ENCODE measurements at regions not wholly inside any gene's neighbourhood (a gene's known extent, or its start where the extent isn't known, plus 50 kb on each side); places are given as distances from the start of the nearest gene placed in this dataset.
A peak's percentile ranks its signal among the peaks of the same experiment; 100 is the strongest.

DNA sequence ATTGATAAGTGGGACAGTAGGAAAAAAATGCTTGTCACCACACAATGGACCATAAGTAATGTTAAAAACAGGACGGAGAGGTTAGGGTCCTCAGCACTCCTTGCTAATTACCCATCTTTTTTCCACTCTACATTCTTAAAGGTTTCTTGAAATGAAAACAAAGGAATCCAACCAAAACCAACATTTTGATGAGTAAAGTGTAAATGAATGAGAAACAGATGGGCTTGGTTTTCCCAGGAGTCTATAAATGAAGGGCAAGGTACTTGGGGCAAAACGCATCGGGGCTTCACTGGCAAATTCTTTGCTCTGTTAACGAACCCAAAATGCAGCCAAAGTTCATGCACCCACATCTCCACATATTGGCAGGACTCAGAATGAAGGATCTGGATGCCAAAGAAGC is 129.2 kb upstream of the BMP4 start:
- TF ChIP-seq, protein P1, sequence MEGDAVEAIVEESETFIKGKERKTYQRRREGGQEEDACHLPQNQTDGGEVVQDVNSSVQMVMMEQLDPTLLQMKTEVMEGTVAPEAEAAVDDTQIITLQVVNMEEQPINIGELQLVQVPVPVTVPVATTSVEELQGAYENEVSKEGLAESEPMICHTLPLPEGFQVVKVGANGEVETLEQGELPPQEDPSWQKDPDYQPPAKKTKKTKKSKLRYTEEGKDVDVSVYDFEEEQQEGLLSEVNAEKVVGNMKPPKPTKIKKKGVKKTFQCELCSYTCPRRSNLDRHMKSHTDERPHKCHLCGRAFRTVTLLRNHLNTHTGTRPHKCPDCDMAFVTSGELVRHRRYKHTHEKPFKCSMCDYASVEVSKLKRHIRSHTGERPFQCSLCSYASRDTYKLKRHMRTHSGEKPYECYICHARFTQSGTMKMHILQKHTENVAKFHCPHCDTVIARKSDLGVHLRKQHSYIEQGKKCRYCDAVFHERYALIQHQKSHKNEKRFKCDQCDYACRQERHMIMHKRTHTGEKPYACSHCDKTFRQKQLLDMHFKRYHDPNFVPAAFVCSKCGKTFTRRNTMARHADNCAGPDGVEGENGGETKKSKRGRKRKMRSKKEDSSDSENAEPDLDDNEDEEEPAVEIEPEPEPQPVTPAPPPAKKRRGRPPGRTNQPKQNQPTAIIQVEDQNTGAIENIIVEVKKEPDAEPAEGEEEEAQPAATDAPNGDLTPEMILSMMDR (conservative IDR thresholded peaks at IDR 0.05 in 1 of 2, IDR thresholded peaks at IDR 0.05 in 1 of 2; ENCODE audit: low read depth in 1 of 2, low read length in 2 of 2): no peak
- no peak for TF ChIP-seq EZH2 (IDR thresholded peaks at IDR 0.05; ENCODE audit: low read length, missing control alignments)
- Histone ChIP-seq H3K36me3 (ENCODE audit: control insufficient read depth, insufficient read depth, low read length) (no peaks in the 10 kb centered on the region), H2AFZ (ENCODE audit: low read length) (no peak overlapping the region), H3K79me2 (ENCODE audit: control insufficient read depth, insufficient read depth, low read length) (no peaks in the 10 kb centered on the region), H3K27ac (ENCODE audit: insufficient read depth, low read length) (no peak overlapping the region), H4K20me1 (ENCODE audit: control insufficient read depth, extremely low read depth, insufficient read depth, low read length) (no peaks in the 10 kb centered on the region), H3K9me3 (ENCODE audit: control insufficient read depth, insufficient read depth, low read depth, low read length) (no peaks in the 10 kb centered on the region), H3K4me1 (ENCODE audit: control insufficient read depth, extremely low read depth, insufficient read depth, low read length) (peaks cover 4% of the 10 kb centered on the region), H3K4me2 (ENCODE audit: extremely low read depth, insufficient read depth, low read length) (no peak overlapping the region), H3K27me3 (ENCODE audit: control insufficient read depth, insufficient read depth, low read length) (no peaks in the 10 kb centered on the region), H3K9ac (ENCODE audit: insufficient read depth, low read length) (no peak overlapping the region), H3K4me3 (replicated peaks in 1 of 4; ENCODE audit: control extremely low read depth in 1 of 4, insufficient read depth in 1 of 4, low read depth in 3 of 4, low read length in 4 of 4) (no peak overlapping the region)
- DNase-seq (ENCODE audit: low read depth in 2 of 2): peak in 1 of 2 donors; percentile 68

DNA sequence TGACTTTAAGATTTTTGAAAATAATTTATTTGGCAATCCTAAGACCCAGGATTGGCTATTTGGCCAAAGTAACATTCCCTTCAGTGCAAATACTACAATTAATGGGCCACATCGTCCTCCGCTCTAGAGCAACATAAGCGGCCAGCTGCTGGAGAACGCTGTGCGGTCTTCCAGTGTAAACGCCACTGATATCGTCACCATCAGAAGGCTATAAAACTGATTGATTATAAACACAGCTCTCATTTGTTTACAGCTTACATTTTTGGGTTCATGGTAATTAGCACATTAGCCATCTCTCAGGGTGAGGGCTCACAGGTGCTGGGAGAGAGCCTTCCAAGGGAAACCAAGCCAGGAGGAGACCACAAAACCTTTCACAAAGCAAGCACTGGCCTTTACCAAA is 130.1 kb upstream of the BMP4 start:
- H2AFZ ChIP-seq (ENCODE audit: low read length): no peak overlapping the region
- peak; percentile 44 to 78 for DNase-seq (ENCODE audit: low read depth in 2 of 2)
- no peaks in the 10 kb centered on the region for H3K79me2 ChIP-seq (ENCODE audit: control insufficient read depth, insufficient read depth, low read length)
- H3K27ac ChIP-seq (ENCODE audit: insufficient read depth, low read length): no peak overlapping the region
- no peaks in the 10 kb centered on the region for H3K27me3 ChIP-seq (ENCODE audit: control insufficient read depth, insufficient read depth, low read length)
- TF ChIP-seq EZH2 (IDR thresholded peaks at IDR 0.05; ENCODE audit: low read length, missing control alignments): no peak
- TF ChIP-seq, protein P1 (conservative IDR thresholded peaks at IDR 0.05 in 1 of 2, IDR thresholded peaks at IDR 0.05 in 1 of 2; ENCODE audit: low read depth in 1 of 2, low read length in 2 of 2): no peak
- H4K20me1 ChIP-seq (ENCODE audit: control insufficient read depth, extremely low read depth, insufficient read depth, low read length): no peaks in the 10 kb centered on the region
- H3K9me3 ChIP-seq (ENCODE audit: control insufficient read depth, insufficient read depth, low read depth, low read length): no peaks in the 10 kb centered on the region
- H3K36me3 ChIP-seq (ENCODE audit: control insufficient read depth, insufficient read depth, low read length): no peaks in the 10 kb centered on the region
- peaks cover 4% of the 10 kb centered on the region for H3K4me1 ChIP-seq (ENCODE audit: control insufficient read depth, extremely low read depth, insufficient read depth, low read length)
- no peak overlapping the region for H3K4me3 ChIP-seq (replicated peaks in 1 of 4; ENCODE audit: control extremely low read depth in 1 of 4, insufficient read depth in 1 of 4, low read depth in 3 of 4, low read length in 4 of 4)
- no peak overlapping the region for H3K4me2 ChIP-seq (ENCODE audit: extremely low read depth, insufficient read depth, low read length)
- H3K9ac ChIP-seq (ENCODE audit: insufficient read depth, low read length): no peak overlapping the region

DNA sequence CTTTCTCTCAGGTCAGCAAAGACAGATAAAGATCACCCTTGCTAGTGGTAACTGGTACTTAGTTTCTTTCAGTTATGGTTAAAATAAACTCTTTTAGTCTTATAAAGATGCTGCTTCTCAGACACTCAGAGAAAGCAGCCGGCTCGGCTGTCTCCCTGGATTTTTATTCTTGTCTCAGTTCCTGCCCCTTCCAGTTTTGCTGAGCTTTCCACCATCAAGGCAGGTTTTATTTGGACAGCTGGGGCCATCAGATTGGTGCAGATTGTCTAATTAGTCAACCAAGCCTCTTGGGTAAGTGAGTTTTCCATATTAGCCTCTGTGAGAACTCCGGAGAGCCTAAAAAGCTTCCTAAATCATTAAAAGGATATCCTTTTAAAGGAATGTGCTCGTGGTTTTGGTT is 130.8 kb upstream of the BMP4 start:
- no peak for TF ChIP-seq EZH2 (IDR thresholded peaks at IDR 0.05; ENCODE audit: low read length, missing control alignments)
- TF ChIP-seq, protein P1 (conservative IDR thresholded peaks at IDR 0.05 in 1 of 2, IDR thresholded peaks at IDR 0.05 in 1 of 2; ENCODE audit: low read depth in 1 of 2, low read length in 2 of 2): no peak
- H4K20me1 ChIP-seq (ENCODE audit: control insufficient read depth, extremely low read depth, insufficient read depth, low read length): no peaks in the 10 kb centered on the region
- no peak for DNase-seq (ENCODE audit: low read depth in 2 of 2)
- H3K9me3 ChIP-seq (ENCODE audit: control insufficient read depth, insufficient read depth, low read depth, low read length): no peaks in the 10 kb centered on the region
- H3K79me2 ChIP-seq (ENCODE audit: control insufficient read depth, insufficient read depth, low read length): no peaks in the 10 kb centered on the region
- H3K9ac ChIP-seq (ENCODE audit: insufficient read depth, low read length): no peak overlapping the region
- no peaks in the 10 kb centered on the region for H3K36me3 ChIP-seq (ENCODE audit: control insufficient read depth, insufficient read depth, low read length)
- H2AFZ ChIP-seq (ENCODE audit: low read length): no peak overlapping the region
- no peaks in the 10 kb centered on the region for H3K27me3 ChIP-seq (ENCODE audit: control insufficient read depth, insufficient read depth, low read length)
- H3K27ac ChIP-seq (ENCODE audit: insufficient read depth, low read length): no peak overlapping the region
- H3K4me2 ChIP-seq (ENCODE audit: extremely low read depth, insufficient read depth, low read length): no peak overlapping the region
- H3K4me3 ChIP-seq (replicated peaks in 1 of 4; ENCODE audit: control extremely low read depth in 1 of 4, insufficient read depth in 1 of 4, low read depth in 3 of 4, low read length in 4 of 4): no peak overlapping the region
- peaks cover 4% of the 10 kb centered on the region for H3K4me1 ChIP-seq (ENCODE audit: control insufficient read depth, extremely low read depth, insufficient read depth, low read length)
